OCI-LY7 (cell line): ENCODE measurements at regions not wholly inside any gene's neighbourhood (a gene's known extent, or its start where the extent isn't known, plus 50 kb on each side); places are given as distances from the start of the nearest gene placed in this dataset.

Experiments used
- EZH2phosphoT487 ChIP-seq: fragments of 200-600 bp; sonication (generic); IDR thresholded peaks from 2 replicates; pipeline ENCODE4 v1.6.1; 2018; ENCODE audit warnings: low read depth, borderline replicate concordance, mild to moderate bottlenecking, mixed run types, antibody characterized with exemption, low read length, moderate library complexity, mixed read lengths
- TF ChIP-seq, protein P1 (sequence below): fragments of 200-600 bp; sonication (generic); conservative IDR thresholded peaks from 2 replicates; pipeline ENCODE4 v1.5.1; 2014; ENCODE audit warnings: mild to moderate bottlenecking, antibody characterized with exemption, low read length, moderate library complexity, mixed read lengths

DNA sequence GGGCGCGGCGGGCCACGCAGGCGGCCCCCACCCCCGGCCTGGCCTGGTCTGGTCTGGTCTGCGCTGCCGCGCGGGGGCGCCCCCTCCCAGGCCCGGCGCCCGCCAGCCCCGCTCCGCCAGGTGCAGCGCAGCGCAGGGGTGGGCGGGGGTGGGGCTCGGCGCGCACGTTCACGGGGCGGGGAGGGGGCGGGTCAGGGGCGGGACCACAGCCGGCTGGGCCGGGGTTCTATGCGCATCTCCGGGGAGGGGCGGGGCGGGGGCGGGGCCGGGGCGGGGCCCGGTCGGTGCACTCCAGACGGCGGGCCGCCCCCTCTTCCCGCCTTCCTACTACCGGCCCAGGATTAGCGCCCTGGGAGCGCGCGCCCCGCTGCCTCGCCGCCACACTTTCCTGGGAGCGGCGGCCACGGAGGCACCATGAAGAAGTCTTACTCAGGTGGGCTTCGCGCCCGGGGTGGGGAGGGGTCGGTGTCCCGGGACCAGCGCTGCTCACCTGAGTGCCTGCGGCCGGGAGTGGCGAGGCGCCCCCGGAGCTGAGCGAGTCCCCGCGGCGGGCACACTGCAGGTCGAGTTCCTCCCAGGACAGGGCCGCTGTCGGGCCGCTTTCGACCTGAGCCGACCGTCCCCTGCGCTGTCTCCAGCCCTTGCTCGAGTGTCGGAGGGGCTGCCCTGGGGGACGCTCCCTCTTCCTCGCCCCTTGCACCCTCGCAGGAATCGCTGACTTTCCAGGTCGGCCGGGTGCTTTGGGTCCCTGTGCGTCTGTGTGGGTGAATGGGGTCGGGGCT is 140.5 kb downstream of the SEC14L1 start:
- TF ChIP-seq, protein P1, sequence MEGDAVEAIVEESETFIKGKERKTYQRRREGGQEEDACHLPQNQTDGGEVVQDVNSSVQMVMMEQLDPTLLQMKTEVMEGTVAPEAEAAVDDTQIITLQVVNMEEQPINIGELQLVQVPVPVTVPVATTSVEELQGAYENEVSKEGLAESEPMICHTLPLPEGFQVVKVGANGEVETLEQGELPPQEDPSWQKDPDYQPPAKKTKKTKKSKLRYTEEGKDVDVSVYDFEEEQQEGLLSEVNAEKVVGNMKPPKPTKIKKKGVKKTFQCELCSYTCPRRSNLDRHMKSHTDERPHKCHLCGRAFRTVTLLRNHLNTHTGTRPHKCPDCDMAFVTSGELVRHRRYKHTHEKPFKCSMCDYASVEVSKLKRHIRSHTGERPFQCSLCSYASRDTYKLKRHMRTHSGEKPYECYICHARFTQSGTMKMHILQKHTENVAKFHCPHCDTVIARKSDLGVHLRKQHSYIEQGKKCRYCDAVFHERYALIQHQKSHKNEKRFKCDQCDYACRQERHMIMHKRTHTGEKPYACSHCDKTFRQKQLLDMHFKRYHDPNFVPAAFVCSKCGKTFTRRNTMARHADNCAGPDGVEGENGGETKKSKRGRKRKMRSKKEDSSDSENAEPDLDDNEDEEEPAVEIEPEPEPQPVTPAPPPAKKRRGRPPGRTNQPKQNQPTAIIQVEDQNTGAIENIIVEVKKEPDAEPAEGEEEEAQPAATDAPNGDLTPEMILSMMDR: peak; percentile 51; the same call in 1 of the 2 replicates
- no peak for TF ChIP-seq EZH2phosphoT487
